ENCODE measurements at regions not wholly inside any gene's neighbourhood (a gene's known extent, or its start where the extent isn't known, plus 50 kb on each side); places are given as distances from the start of the nearest gene placed in this dataset.

DNA sequence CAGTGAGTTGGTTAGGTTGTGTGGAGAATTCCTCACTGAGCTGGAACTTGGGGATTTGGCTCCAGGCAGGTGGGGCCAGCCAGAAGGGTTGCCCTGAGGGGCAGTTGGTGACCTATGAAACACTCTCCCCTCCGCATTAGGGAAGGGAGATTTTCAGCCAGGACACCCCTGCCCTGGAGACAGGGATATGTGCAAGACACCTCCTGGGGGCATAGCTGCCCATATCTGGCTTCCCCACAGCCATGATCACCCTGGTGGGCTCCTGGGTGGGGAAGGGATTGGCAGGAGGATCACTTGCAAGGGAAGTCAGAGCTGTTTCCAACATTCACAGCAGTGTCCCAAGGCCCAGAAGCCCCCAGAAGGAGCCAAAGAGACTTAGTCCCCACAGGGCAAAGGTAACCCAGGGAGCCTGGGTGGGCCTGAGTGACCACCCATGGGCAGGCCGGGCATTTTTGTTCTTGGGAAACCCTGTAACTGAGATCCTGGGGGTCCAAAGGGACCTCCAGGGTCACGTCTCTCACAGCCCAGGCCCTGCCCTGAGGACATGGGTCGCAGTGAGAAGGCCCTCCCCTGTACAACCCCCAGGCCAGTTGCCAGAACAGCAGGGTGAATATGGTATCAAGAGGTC is 145.8 kb downstream of the MRPL14 start:
- intact Hi-C loops (cut with DNase I; ENCODE audit: low total_unique reads) = no loop called here
- H3K4me1 ChIP-seq = no peaks in the 10 kb centered on the region
- no peaks in the 10 kb centered on the region for H3K9me3 ChIP-seq
- H3K27ac ChIP-seq = no peak overlapping the region
- H3K27me3 ChIP-seq = no peaks in the 10 kb centered on the region
- DNase-seq = peak; percentile 12
- no peak overlapping the region for H3K4me3 ChIP-seq
- WGBS, 2 donors = 78 to 92% methylated on average over 1 to 4 of the region's 4 CpGs
- no peaks in the 10 kb centered on the region for H3K36me3 ChIP-seq (ENCODE audit: low read depth, missing control alignments)
- TF ChIP-seq POLR2A (IDR thresholded peaks at IDR 0.05) (no peak), CTCF (IDR thresholded peaks at IDR 0.05) (no peak)

DNA sequence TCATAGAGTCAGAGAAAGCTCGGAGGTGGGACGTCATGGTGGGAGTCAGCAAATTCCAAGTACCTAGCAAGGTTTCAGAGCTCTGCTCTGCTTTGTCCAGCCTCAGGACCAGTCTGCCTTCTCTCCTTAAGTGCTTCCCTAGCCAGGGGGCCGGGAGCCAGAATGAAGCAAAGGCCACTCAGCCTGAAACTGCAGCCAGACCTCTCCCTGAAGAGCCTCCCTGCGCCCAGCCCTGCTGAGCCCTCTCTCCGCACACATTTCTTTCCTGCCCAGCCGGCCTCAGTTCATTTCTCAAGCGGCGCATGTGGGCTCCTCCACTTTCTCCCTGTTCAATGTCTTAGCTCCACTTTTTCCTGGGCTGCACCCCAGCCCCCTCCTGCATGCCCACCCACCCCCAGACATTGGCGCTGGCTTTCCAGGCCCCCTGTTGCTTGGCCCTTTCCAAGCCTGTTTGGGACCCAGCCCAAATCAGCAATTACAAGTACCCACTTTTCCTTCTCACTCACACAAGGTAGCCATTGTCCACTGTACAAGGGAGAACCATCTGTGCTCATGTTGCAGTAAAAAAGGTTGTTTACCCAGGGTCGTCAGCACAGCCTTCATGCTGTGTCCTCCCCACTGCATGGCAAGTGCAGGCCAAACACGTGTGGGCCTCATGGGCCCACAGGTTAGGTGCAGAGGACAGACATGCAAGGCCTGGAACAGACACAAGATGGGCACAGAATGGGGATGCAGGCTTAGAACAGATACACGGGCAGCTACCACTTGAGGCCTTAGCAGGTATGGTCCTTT is 147.1 kb downstream of the MRPL14 start:
- Histone ChIP-seq H3K4me3 (no peak overlapping the region), H3K4me1 (no peaks in the 10 kb centered on the region), H3K27me3 (no peaks in the 10 kb centered on the region), H3K9me3 (no peaks in the 10 kb centered on the region), H3K36me3 (ENCODE audit: low read depth, missing control alignments) (no peaks in the 10 kb centered on the region), H3K27ac (no peak overlapping the region)
- intact Hi-C loops (cut with DNase I; ENCODE audit: low total_unique reads) = no loop called here
- 72 to 81% methylated on average over 12 of the region's 12 CpGs for WGBS, 2 donors
- TF ChIP-seq POLR2A (IDR thresholded peaks at IDR 0.05) (no peak), CTCF (IDR thresholded peaks at IDR 0.05) (no peak)
- peak; percentile 52 for DNase-seq

GRCh38 chr6:43979525-43979924 is 147.7 kb downstream of the MRPL14 start:
- no peaks in the 10 kb centered on the region for H3K9me3 ChIP-seq
- H3K27me3 ChIP-seq = no peaks in the 10 kb centered on the region
- no peaks in the 10 kb centered on the region for H3K36me3 ChIP-seq (ENCODE audit: low read depth, missing control alignments)
- intact Hi-C loops (cut with DNase I; ENCODE audit: low total_unique reads) = no loop called here
- no peaks in the 10 kb centered on the region for H3K4me1 ChIP-seq
- H3K27ac ChIP-seq = no peak overlapping the region
- no peak overlapping the region for H3K4me3 ChIP-seq
- no peak for DNase-seq
- TF ChIP-seq CTCF (IDR thresholded peaks at IDR 0.05) (no peak), POLR2A (IDR thresholded peaks at IDR 0.05) (no peak)
- WGBS, 2 donors = 86 to 90% methylated on average over 2 to 4 of the region's 4 CpGs

- Histone ChIP-seq H3K4me3 (no peak overlapping the region), H3K36me3 (ENCODE audit: low read depth, missing control alignments) (no peaks in the 10 kb centered on the region), H3K27ac (no peak overlapping the region), H3K9me3 (no peaks in the 10 kb centered on the region), H3K27me3 (no peaks in the 10 kb centered on the region), H3K4me1 (no peaks in the 10 kb centered on the region)
- DNase-seq = no peak
- intact Hi-C loops (cut with DNase I; ENCODE audit: low total_unique reads) = no loop called here
- TF ChIP-seq POLR2A (IDR thresholded peaks at IDR 0.05) = no peak
- no peak for TF ChIP-seq CTCF (IDR thresholded peaks at IDR 0.05)
- 84 to 85% methylated on average over 12 to 13 of the region's 13 CpGs for WGBS, 2 donors
Observed at GRCh38 chr6:43978473-43979346, 148.5 kb downstream of the MRPL14 start.
